Omental fat pad (tissue), 3 donors: ENCODE measurements at regions not wholly inside any gene's neighbourhood (a gene's known extent, or its start where the extent isn't known, plus 50 kb on each side); places are given as distances from the start of the nearest gene placed in this dataset.
"Not testable (repeated sequence)": the region's sequence is repeated elsewhere in the genome, so short reads cannot be mapped to it uniquely, and the experiment has no call there.

Experiments used
- ATAC-seq: fragments of 150-250 bp; one replicate; pipeline ENCODE4 v1.9.1; 2016; ENCODE audit warnings: mild to moderate bottlenecking, moderate library complexity; ENCODE audit not compliant: low FRiP score
- DNase-seq: peaks from one replicate; pipeline ENCODE4 v3.0.0-alpha.2; 2019; ENCODE audit warnings: low spot score
- CTCF ChIP-seq, 3 donors: fragments of 450-650 bp; IDR thresholded peaks; one replicate each; pipeline ENCODE4 v1.5.1; 2016 to 2017; ENCODE audit warnings: antibody characterized with exemption in 3 of 3, mild to moderate bottlenecking in 3 of 3, moderate library complexity in 2 of 3

GRCh38 chr3:106963442-106963841 lies 413.8 kb upstream of the CCDC54 start:
- no peak for ATAC-seq
- TF ChIP-seq CTCF (IDR thresholded peaks at IDR 0.05) = no peak
- no peak for DNase-seq

GRCh38 chr3:106965307-106965706 lies 411.9 kb upstream of the CCDC54 start:
- TF ChIP-seq CTCF (IDR thresholded peaks at IDR 0.05) = no peak
- ATAC-seq (no peak), DNase-seq (no peak)

- TF ChIP-seq CTCF (IDR thresholded peaks at IDR 0.05) = no peak
- no peak for ATAC-seq
- DNase-seq = no peak
Measured at GRCh38 chr3:106969596-106969995, 407.6 kb upstream of the CCDC54 start.

- no peak for TF ChIP-seq CTCF (IDR thresholded peaks at IDR 0.05)
- DNase-seq (no peak), ATAC-seq (no peak)
Measured at GRCh38 chr3:106981392-106981791, 395.8 kb upstream of the CCDC54 start.

- TF ChIP-seq CTCF (IDR thresholded peaks at IDR 0.05) = no peak
Measured at GRCh38 chr3:106985721-106986120, 391.5 kb upstream of the CCDC54 start.

GRCh38 chr3:106998841-106999682 lies 378.2 kb upstream of the CCDC54 start:
- ATAC-seq, DNase-seq: not testable (repeated sequence)

More at GRCh38 chr3:106985721-106986120, 391.5 kb upstream of the CCDC54 start:
- ATAC-seq (no peak), DNase-seq (no peak)

GRCh38 chr3:107001635-107002034 lies 375.6 kb upstream of the CCDC54 start:
- TF ChIP-seq CTCF (IDR thresholded peaks at IDR 0.05) = no peak
- ATAC-seq (no peak), DNase-seq (no peak)

GRCh38 chr3:107005352-107005751 lies 371.9 kb upstream of the CCDC54 start:
- not testable (repeated sequence) for DNase-seq, ATAC-seq
